ENCODE measurements at regions not wholly inside any gene's neighbourhood (a gene's known extent, or its start where the extent isn't known, plus 50 kb on each side); places are given as distances from the start of the nearest gene placed in this dataset.

GRCh38 chrX:35339796-35340195, 397.2 kb downstream of the FAM47B start:
- TF ChIP-seq, protein P1, sequence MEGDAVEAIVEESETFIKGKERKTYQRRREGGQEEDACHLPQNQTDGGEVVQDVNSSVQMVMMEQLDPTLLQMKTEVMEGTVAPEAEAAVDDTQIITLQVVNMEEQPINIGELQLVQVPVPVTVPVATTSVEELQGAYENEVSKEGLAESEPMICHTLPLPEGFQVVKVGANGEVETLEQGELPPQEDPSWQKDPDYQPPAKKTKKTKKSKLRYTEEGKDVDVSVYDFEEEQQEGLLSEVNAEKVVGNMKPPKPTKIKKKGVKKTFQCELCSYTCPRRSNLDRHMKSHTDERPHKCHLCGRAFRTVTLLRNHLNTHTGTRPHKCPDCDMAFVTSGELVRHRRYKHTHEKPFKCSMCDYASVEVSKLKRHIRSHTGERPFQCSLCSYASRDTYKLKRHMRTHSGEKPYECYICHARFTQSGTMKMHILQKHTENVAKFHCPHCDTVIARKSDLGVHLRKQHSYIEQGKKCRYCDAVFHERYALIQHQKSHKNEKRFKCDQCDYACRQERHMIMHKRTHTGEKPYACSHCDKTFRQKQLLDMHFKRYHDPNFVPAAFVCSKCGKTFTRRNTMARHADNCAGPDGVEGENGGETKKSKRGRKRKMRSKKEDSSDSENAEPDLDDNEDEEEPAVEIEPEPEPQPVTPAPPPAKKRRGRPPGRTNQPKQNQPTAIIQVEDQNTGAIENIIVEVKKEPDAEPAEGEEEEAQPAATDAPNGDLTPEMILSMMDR (IDR thresholded peaks at IDR 0.05), result no peak
- TF ChIP-seq POLR2AphosphoS5 (IDR thresholded peaks at IDR 0.05) (no peak), POLR2A (IDR thresholded peaks at IDR 0.05) (no peak)

Data from prostate gland (tissue), 2 donors.